Medulla oblongata (tissue), 1 donor: ENCODE measurements at regions not wholly inside any gene's neighbourhood (a gene's known extent, or its start where the extent isn't known, plus 50 kb on each side); places are given as distances from the start of the nearest gene placed in this dataset.
A peak's percentile ranks its signal among the peaks of the same experiment; 100 is the strongest.
"Not testable (repeated sequence)": the region's sequence is repeated elsewhere in the genome, so short reads cannot be mapped to it uniquely, and the experiment has no call there.

Experiments used
- DNase-seq: peaks from one replicate; pipeline ENCODE4 v3.0.0-alpha.2; 2015; ENCODE audit errors: extremely low spot score

DNA sequence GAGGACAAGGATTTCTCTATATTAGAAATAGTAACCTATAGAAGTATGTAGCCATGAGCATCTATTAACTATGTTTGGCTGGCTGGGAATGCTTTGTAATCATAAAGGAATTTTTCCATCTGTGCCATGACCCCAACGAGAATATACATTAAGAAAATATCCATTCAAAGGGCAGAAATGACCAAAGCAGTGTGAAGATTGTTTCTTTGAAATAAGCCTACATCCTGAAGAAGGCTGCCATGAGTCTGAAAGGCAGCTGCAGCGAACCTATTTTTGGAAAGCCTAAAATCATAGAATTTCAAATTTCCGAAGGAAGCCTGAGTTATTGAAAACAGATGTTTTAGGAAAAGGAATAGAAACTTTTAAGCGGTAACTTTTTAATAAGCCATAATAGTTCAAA, 244.2 kb upstream of the FOXK1 start:
- DNase-seq, result no peak

DNA sequence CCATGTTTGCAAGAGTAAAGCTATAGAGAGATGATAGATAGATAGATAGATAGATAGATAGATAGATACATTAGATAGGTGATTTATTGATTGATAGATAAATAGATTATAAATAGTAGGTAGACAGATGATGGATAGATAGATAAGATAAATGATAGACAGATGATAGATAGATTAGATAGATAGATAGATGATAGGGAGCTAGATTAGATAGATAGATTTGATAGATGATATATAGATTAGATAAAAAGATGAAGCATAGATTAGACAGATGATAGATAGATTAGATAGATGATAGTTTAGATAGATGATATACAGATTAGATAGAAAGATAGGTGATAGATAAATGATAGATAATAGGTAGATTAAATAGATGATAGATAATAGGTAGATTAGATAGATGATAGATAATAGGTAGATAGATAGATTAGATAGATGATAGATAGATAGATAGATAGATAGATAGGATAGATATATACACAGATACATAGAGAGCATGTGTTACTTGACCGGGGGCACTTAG, 243.3 kb upstream of the FOXK1 start:
- DNase-seq, result no peak

DNA sequence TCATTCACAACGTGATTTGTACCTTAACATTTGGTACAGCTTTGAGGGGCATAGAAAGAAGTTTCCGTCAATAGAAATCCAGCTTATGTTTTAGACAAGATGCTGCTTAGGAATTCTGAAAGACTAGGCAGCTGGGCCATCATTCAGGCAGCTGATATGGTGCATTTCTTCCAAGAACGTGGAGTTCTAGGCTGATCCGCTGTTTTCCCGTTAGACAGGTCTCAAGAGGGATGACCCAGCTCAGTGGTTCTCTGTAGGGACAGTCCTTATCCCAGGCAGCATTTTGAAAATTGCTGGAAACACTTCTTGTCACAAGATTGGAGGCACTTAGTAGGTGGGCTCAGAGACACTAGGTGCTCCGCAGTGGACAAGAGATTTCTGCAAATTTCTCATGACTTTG, 242.7 kb upstream of the FOXK1 start:
- DNase-seq, result no peak

DNA sequence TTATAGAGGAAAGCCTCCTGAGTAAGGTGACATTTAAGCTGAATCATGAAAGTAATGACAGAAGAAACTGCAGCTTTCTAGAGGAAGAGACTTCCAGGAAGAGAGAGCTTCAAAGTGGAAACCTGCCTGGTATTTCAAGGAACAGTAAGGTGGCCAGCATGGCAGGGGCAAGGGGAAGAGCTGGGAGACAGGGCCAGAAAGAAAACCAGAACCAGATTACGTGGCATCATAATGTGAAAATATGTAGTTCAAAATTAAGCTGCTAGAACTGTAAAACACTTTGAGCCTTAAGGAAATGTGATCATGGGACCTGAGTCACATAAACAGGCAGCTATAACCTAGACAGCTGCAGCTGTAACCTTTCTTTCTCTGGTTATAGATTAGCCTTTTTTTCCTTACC, 238.0 kb upstream of the FOXK1 start:
- DNase-seq, result no peak

DNA sequence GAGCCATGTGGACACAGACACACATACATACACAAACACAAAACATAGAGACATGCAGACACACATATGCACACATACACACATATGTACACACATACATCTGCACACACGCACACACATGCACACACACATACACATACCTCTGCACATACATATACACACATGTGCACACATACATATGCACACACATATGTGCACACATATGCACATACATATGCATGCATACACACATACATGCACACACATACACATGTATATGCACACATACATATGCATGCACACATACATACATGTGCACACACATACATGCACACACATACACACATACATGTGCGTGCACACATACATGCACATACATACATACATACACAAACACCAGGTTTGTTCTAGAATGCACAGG, 236.3 kb upstream of the FOXK1 start:
- DNase-seq, result no peak

DNA sequence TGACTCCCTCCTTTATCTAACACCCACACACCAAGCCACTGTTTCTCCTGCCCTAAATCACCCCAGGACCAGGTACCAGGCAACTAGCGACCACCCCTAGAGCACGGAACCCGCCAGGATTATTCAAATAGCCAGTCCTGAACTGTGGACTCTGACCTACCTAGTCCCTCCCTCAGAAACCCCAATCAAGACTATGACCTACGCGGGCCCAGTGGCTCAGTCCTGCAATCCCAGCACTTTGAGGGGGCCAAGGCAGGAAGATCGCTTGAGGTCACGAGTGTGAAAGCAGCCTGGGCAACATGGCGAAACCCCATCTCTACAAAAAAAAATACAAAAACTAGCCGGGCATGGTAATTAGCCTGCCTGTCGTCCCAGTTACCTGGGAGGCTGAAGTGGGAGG, 232.8 kb upstream of the FOXK1 start:
- no peak for DNase-seq

DNA sequence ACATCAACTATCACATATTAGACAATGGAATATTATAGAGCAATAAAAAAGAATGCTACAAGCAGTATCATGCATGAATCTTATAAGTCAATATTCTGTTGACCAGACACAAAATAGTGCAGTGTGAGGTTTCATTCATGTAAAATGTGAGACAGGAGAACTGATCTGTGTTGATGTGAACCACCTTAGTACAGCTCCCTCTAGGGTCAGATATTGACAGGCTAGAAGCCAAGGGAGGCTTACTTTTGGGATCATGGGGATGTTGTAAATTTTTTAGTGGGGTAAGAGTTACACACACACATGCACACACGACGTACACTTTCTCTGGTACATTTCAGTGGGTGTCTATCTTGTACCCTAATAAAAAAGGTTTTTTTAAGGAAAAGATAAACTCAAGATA, 231.6 kb upstream of the FOXK1 start:
- no peak for DNase-seq

DNA sequence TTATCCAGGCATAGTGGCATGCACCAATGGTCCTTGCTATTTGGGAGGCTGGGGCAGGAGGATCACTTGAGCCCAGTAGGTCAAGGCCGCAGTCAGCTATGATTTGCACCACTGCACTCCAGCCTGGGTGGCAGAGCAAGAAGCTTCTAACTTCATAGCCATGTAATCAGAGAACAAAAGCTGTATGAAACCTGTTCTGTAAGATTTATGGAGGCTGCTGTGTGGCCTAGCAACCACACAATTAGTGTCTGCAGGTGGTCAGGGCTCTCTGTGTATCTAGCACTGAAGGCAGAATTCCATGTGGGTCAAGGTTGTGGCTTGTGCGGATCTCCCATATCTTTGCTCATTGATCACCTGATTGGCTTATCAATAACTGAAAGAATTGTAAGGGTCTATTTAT, 221.5 kb upstream of the FOXK1 start:
- DNase-seq, result no peak

DNA sequence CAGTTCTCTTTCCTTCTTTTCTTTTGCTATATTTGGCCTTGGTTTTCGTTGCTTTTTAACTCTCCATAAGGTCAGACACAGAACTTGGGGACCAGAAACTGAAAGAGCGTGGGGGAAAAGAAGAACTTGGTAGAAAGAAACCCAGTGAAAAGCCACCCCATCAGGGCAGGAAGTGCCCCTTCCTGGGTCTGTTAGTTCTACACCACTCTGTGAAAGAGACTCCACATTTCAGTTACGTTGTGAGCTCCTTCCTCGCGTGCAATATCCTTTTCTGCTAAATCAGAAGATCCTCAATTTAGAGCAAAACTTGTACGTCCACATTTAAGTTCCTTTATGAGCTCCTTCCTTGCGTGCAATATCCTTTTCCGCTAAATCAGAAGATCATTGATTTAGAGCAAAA, 220.6 kb upstream of the FOXK1 start:
- DNase-seq, result peak; percentile 84

DNA sequence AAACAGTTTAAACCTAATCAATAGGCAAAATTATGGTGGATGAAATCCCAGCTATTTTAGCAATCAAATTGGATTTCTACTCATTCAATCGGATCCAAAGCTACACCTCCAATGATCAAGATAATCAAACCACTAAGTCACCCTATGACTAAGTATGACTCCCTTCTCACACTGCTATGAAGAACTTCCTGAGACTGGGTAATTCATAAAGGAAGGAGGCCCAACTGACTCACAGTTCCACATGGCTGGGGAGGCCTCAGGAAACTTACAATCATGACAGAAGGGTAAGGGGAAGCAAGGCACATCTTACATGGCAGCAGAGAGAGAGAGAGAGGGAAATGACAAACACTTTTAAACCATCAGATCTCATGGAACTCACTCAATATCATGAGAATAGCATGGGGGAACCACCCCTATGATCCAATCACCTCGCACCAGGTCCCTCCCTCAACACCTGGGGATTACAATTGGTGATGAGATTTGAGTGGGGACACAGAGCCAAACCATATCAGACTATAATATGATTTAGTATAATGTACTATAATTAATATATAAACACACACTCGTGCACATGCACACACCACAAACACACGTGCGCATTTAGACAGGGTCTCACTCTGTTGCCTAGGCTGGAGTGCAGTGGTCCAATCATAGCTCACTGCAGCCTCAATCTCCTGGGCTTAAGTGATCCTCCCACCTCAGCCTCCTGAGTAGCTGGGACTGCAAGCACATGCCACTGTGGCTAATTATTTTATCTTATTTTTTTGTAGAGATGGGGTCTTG, 213.6 kb upstream of the FOXK1 start:
- no peak for DNase-seq

DNA sequence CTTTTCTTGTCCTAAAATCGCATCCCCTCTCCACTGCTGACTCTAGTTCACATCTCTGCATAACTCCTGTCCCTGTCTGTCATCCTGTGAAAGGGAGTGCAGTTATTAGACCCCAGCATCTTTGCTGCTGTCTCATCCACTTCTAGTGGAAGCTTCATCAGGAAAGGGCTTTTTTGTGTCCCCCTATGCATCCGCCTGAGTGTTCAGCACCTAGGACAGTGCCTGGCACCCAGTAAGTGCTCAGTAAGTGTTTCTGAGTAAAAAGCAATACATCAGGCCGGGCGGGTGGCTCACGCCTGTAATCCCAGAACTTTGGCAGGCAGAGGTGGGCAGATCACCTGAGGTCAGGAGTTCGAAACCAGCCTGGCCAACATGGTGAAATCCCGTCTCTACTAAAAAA, 211.8 kb upstream of the FOXK1 start:
- no peak for DNase-seq

DNA sequence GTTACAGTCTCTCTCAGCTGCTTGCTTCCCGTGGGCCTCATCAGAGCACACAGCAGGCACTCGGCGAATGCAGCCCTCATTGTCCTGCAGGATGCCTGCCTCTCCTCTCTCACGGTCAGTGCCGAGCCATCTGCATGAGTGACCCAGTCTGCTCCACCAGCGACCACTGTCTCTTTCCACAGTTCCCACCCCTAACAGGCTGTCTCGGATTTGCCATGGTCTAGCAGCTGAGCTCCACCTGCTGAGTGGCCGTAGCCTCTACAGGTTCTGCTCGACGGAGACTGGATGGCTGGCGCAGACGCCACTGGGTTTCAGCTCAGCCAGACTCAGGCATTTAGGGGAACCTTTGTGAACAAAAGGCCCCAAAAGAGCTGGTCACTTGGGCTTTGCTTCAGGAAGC, 209.4 kb upstream of the FOXK1 start:
- no peak for DNase-seq

DNA sequence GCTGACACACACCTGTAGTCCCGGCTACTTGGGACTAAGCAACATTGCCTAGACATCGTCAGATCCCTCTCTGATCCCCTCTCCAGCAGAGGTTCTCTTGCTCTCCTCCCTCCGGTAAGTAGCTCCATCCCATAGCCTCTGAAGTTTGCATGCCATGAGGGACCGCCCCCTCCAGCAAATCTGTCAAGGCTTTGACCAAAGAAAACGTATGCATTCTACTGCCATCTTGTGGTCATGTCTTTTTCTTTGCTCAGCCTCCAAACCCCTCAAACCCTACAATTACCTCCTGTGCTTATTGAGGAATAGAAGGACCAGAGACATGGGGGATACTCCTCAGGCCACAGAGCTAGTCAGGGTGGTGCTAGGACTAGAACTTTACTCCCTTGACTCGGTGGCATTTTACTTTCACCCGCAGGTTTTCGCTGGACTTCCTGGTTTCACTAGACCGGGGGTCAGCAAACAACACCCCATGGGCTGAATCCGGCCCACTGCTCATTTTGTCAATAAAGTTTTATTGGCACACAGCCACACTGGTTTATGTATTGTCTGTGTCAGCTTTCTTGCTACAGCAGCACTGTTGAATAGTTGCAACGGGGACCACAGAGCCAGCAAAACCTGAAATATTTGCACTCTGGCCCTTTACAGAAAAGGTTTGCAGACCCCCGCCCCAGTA, 202.6 kb upstream of the FOXK1 start:
- peak; percentile 50 for DNase-seq

DNA sequence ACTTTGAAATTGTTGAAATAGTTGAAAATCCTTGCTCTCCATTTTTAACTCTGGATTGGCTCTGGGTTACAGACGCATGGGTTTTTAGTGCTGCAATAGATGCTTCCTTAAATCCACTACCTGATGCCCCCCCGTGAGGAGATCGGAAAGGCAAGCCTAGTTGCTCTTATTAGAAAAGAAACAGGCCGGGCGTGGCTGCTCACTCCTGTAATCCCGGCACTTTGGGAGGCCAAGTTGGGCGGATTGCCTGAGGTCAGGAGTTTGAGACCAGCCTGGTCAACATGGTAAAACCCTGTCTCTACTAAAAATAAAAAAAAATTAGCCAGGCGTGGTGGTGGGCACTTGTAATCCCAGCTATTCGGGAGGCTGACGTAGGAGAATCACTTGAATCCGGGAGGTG, 202.0 kb upstream of the FOXK1 start:
- not testable (repeated sequence) for DNase-seq

DNA sequence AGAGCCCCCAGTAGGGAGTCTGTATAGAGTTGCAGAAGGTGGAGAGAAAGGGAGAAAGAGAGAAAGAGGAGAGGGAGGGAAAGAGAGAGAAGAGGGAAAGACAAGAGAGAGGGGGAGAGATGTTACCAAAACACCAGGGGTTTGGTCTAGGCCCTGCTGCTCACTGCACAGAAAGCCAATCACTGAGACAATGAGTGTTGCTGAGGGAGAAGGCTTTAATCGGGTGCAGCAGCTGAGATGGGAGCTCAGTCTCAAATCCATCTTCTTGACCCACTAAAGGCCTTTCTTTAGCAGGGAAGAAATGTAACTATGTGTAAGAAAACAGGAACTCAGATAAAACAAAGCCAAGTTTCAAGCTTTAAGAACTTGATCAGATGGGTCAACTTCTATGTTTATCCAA, 198.2 kb upstream of the FOXK1 start:
- DNase-seq, result no peak

DNA sequence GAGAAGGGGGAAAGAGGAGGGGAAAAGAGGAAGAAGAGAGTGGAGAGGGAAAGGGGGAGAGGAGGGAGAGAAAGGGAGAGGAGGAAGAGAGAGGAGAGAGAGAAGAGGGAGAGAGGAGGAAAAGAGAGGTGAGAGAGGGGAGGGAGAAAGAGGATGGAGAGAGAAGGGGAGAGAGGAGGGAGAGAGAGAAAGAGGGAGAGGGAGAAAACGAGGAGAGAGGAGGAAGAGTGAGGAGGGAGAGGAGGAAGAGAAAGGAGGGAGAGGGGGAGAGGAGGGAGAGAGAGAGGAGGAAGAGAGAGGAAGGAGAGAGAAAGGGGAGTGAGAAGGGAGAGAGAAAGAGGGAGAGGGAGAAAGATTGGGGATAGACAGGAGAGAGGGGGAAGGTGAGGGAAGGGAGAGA, 197.6 kb upstream of the FOXK1 start:
- DNase-seq, result no peak

DNA sequence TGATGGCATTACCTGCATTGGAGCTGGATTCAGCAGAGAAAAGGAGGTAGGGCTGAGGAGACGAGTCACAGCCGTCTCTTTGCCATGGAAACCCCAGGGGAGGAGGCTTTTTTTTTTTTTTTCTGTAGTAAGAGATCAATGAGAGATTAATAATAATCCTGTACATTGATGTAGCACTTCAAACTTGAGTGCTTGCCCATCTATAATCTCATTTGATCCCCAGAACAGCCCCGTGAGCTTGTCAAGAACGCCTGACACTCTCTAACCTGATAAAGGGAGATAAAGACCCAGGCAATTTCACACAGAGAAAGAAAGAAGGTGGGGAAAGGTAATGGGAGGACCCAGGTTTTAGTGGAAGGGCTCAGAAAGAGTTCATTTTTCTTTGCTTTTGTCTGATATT, 195.2 kb upstream of the FOXK1 start:
- no peak for DNase-seq

DNA sequence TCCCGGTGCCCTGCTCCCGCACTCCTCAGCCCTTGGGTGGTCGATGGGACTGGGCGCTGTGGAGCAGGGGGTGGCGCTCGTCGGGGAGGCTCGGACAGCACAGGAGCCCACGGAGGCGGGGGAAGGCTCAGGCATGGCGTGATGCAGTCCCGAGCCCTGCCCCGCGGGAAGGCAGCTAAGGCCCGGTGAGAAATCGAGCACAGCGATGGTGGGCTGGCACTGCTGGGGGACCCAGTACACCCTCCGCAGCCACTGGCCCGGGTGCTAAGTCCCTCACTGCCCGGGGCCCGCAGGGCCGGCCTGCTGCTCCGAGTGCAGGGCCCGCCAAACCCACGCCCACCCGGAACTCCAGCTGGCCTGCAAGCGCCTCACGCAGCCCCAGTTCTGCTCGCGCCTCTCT, 185.2 kb upstream of the FOXK1 start:
- not testable (repeated sequence) for DNase-seq

DNA sequence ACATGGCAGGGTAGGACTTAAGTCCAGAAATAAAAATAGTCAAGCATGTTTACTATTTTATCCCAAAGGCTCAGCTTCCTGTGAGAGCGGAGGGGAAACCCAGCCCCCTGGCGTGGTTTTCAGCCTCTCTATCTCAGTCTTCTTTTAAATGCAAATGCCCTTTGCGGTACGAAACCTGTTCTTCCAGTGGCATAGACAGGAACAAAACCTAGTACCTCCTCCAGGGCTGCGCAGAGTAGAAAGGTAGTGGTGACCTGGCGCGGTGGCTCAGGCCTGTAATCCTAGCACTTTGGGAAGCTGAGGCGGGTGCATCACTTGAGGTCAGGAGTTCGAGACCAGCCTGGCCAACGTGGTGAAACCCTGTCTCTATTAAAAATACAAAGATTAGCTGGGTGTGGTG, 181.3 kb upstream of the FOXK1 start:
- no peak for DNase-seq

DNA sequence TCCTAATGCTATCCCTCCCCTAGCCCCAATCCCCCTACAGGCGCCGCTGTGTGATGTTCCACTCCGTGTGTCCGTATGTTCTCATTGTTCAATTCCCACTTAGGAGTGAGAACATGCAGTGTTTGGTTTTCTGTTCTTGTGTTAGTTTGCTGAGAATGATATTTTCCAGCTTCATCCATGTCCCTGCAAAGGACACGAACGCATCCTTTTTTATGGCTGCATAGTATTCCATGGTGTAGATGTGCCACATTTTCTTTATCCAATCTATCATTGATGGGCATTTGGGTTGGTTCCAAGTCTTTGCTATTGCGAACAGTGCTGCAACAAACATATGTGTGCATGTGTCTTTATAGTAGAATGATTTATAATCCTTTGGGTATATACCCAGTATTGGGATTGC, 174.2 kb upstream of the FOXK1 start:
- not testable (repeated sequence) for DNase-seq

DNA sequence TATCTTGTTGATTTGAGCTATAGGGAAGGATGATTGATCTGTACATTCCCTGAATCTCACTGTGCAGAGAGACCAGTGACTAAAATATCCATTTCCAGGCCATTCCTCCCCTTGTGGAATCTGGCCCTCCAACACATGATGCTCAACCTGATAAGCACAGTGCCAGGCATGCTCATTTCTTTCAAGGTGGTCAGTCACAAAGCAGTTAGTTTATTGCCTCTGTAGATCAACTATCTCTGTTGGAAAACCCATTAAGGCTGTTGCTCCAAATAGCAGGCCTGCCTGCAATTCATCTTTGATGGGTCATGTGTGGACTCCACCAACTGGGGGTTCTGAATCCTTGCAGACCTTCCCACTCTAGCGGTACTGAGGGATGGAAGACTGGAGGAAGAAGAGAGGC, 168.6 kb upstream of the FOXK1 start:
- DNase-seq, result no peak

DNA sequence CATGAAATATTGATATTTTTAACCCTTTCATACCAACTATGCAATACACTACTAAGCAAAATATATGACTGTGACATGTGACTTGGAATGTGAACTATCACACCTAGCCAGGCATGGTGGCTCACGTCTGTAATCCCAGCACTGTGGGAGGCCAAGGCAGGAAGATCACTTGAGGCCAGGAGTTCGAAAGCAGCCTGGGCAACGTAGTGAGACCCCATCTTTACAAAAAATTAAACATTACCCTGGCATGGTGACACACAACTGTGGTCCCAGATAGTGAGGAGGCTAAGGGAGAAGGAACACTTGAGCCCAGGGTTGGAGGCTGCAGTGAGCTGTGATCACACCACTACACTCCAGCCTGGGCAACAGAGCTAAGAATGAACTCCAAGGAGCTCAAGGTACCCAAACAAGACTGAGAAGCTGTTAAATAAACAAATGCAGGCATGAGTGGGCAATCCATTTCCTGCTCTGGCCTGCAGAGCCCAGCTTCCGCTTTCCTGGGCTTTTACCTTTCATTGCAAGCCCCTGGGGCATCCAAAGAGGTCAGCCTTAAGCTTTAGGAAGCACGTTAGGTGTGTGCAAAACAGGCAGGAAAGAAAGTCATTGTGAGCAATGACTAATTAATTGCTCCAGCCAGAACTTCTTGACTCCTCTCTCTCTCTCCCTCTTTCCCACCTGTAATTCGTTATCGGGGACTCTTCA, 162.1 kb upstream of the FOXK1 start:
- DNase-seq, result no peak

DNA sequence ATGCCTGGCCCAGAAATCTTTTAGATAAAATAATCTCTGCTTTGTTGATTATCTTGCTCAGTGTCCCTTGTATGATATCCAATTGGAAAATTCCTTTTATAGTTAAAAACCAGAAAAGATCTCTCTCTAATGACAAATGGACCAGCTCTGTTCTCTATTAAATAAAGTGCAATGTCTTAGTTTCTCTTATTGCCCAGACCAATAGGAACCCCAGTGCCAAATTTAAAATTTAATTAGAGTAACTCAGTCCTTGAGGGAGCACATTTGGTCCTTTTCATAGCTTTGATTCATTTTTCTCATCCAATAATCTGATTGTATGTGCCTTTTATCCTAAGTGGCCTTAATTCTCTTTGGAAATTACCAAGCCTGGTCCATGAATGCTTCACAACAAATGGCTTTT, 158.9 kb upstream of the FOXK1 start:
- DNase-seq, result no peak
